ENCODE measurements at regions not wholly inside any gene's neighbourhood (a gene's known extent, or its start where the extent isn't known, plus 50 kb on each side); places are given as distances from the start of the nearest gene placed in this dataset.
"Not testable (repeated sequence)": the region's sequence is repeated elsewhere in the genome, so short reads cannot be mapped to it uniquely, and the experiment has no call there.

GRCh38 chr20:29604163-29604562, 1653.3 kb upstream of the DEFB115 start:
- H3K9me3 ChIP-seq (ENCODE audit: control insufficient read depth in 2 of 3, insufficient read depth in 1 of 3, low read length in 3 of 3); H3K4me1 ChIP-seq (ENCODE audit: control insufficient read depth in 2 of 3, insufficient read depth in 2 of 3, low read depth in 1 of 3, low read length in 3 of 3); H3K4me3 ChIP-seq (ENCODE audit: low read length in 3 of 3); H3K27ac ChIP-seq (ENCODE audit: low read depth in 2 of 2, low read length in 2 of 2); DNase-seq; intact Hi-C loops (cut with DNase I); H3K36me3 ChIP-seq (ENCODE audit: control insufficient read depth in 2 of 3, insufficient read depth in 3 of 3, low read length in 3 of 3); H3K9ac ChIP-seq (ENCODE audit: low read length in 3 of 3); H3K27me3 ChIP-seq (ENCODE audit: control insufficient read depth, insufficient read depth, low read length); FAIRE-seq: not testable (repeated sequence)

- H3K27me3 ChIP-seq (ENCODE audit: control insufficient read depth, insufficient read depth, low read length); H3K9ac ChIP-seq (ENCODE audit: low read length in 3 of 3); DNase-seq; FAIRE-seq; H3K36me3 ChIP-seq (ENCODE audit: control insufficient read depth in 2 of 3, insufficient read depth in 3 of 3, low read length in 3 of 3); intact Hi-C loops (cut with DNase I); H3K4me1 ChIP-seq (ENCODE audit: control insufficient read depth in 2 of 3, insufficient read depth in 2 of 3, low read depth in 1 of 3, low read length in 3 of 3); H3K4me3 ChIP-seq (ENCODE audit: low read length in 3 of 3); H3K9me3 ChIP-seq (ENCODE audit: control insufficient read depth in 2 of 3, insufficient read depth in 1 of 3, low read length in 3 of 3); H3K27ac ChIP-seq (ENCODE audit: low read depth in 2 of 2, low read length in 2 of 2): not testable (repeated sequence)
These were observed 1651.3 kb upstream of the DEFB115 start for GRCh38 chr20:29606171-29606570.

GRCh38 chr20:29629395-29629794, 1628.1 kb upstream of the DEFB115 start:
- H3K9ac ChIP-seq (ENCODE audit: low read length in 3 of 3); H3K4me3 ChIP-seq (ENCODE audit: low read length in 3 of 3); H3K4me1 ChIP-seq (ENCODE audit: control insufficient read depth in 2 of 3, insufficient read depth in 2 of 3, low read depth in 1 of 3, low read length in 3 of 3); intact Hi-C loops (cut with DNase I); H3K9me3 ChIP-seq (ENCODE audit: control insufficient read depth in 2 of 3, insufficient read depth in 1 of 3, low read length in 3 of 3); H3K36me3 ChIP-seq (ENCODE audit: control insufficient read depth in 2 of 3, insufficient read depth in 3 of 3, low read length in 3 of 3); H3K27ac ChIP-seq (ENCODE audit: low read depth in 2 of 2, low read length in 2 of 2); DNase-seq; H3K27me3 ChIP-seq (ENCODE audit: control insufficient read depth, insufficient read depth, low read length); FAIRE-seq: not testable (repeated sequence)

Measured in kidney (tissue), 10 donors.